Umbilical cord (tissue), 1 donor: ENCODE measurements at regions not wholly inside any gene's neighbourhood (a gene's known extent, or its start where the extent isn't known, plus 50 kb on each side); places are given as distances from the start of the nearest gene placed in this dataset.

ENCODE experiments used
- DNase-seq: peaks from one replicate; pipeline ENCODE4 v3.0.0-alpha.2; 2015; ENCODE audit warnings: low spot score

- DNase-seq = no peak
Measured at GRCh38 chr7:84821671-84822534, 365.0 kb downstream of the SEMA3D start.

- DNase-seq = no peak
Measured at GRCh38 chr7:84820481-84820880, 366.4 kb downstream of the SEMA3D start.

GRCh38 chr7:84817016-84817415, 369.8 kb downstream of the SEMA3D start:
- no peak for DNase-seq

GRCh38 chr7:84813376-84813775, 373.5 kb downstream of the SEMA3D start:
- no peak for DNase-seq

- DNase-seq = no peak
Measured at GRCh38 chr7:84812021-84812420, 374.8 kb downstream of the SEMA3D start.

GRCh38 chr7:84811362-84811761, 375.5 kb downstream of the SEMA3D start:
- peak; percentile 20 for DNase-seq

GRCh38 chr7:84809877-84810276, 377.0 kb downstream of the SEMA3D start:
- no peak for DNase-seq

- DNase-seq = no peak
Measured at GRCh38 chr7:84803979-84804378, 382.9 kb downstream of the SEMA3D start.

- no peak for DNase-seq
Measured at GRCh38 chr7:84801396-84801795, 385.5 kb downstream of the SEMA3D start.

GRCh38 chr7:84800846-84801245, 386.0 kb downstream of the SEMA3D start:
- peak; percentile 6 for DNase-seq

GRCh38 chr7:84799106-84799505, 387.8 kb downstream of the SEMA3D start:
- no peak for DNase-seq

GRCh38 chr7:84792231-84792893, 394.5 kb downstream of the SEMA3D start:
- DNase-seq = no peak

GRCh38 chr7:84790882-84791281, 396.0 kb downstream of the SEMA3D start:
- peak; percentile 54 for DNase-seq

- no peak for DNase-seq
Measured at GRCh38 chr7:84786073-84786472, 400.8 kb downstream of the SEMA3D start.

GRCh38 chr7:84784450-84784849, 402.4 kb downstream of the SEMA3D start:
- no peak for DNase-seq

- DNase-seq = peak; percentile 59
Measured at GRCh38 chr7:84783141-84783778, 403.6 kb downstream of the SEMA3D start.

- DNase-seq = no peak
Measured at GRCh38 chr7:84781838-84782237, 405.0 kb downstream of the SEMA3D start.

GRCh38 chr7:84780158-84781124, 406.4 kb downstream of the SEMA3D start:
- DNase-seq = no peak

- DNase-seq = no peak
Measured at GRCh38 chr7:84757761-84758160, 429.1 kb downstream of the SEMA3D start.

- DNase-seq = no peak
Measured at GRCh38 chr7:84746353-84746752, 440.5 kb downstream of the SEMA3D start.

GRCh38 chr7:84744385-84744784, 442.5 kb downstream of the SEMA3D start:
- DNase-seq = no peak
